HCT116 (cell line): ENCODE measurements at regions not wholly inside any gene's neighbourhood (a gene's known extent, or its start where the extent isn't known, plus 50 kb on each side); places are given as distances from the start of the nearest gene placed in this dataset.

Source experiments
- ATAC-seq: fragments of 200-7000 bp; cut with Tn5 transposase; 2 replicates; pipeline ENCODE4 v1.9.1; 2020; ENCODE audit warnings: mild to moderate bottlenecking, moderate library complexity
- BruUV-seq: library from RNA; stranded (reverse); fragments of 400-500 nt; replicated peaks from 2 replicates; lab custom pipeline; 2021; lab: Mats Ljungman, UMichigan
- CTCF ChIA-PET: fragments of 300-600 bp; sonication (Branson Sonifier 250); formaldehyde crosslinking; loops from one replicate; lab custom pipeline; 2021; ENCODE audit warnings: antibody characterized with exemption; lab: Charles Lee
- POLR2A ChIA-PET: fragments of 300-600, 350-600 bp; sonication (Branson Sonifier 250); formaldehyde crosslinking; loops from one replicate; lab custom pipeline; 2021; ENCODE audit warnings: antibody characterized with exemption; lab: Charles Lee
- RAD21 ChIA-PET, 2 experiments: fragments of 300-600 bp; sonication (Branson Sonifier 250); formaldehyde crosslinking; loops; one replicate each; lab custom pipeline; 2023; ENCODE audit warnings: low total read pairs in 2 of 2; ENCODE audit not compliant: uncharacterized antibody in 2 of 2, unreplicated experiment in 2 of 2, low non-redundant PET in 1 of 2; lab: Charles Lee
- DNase-seq: peaks from one replicate; pipeline ENCODE4 v3.0.0-alpha.2; 2010; ENCODE audit warnings: low read depth, low spot score
- H2AFZ ChIP-seq: fragments of 200-600 bp; shearing (Covaris generic), sonication (generic); 2 replicates; pipeline ENCODE4 v1.6.1; 2017; ENCODE audit warnings: low read depth, mixed run types, mixed read lengths, antibody characterized with exemption, low read length; ENCODE audit not compliant: poor library complexity, severe bottlenecking
- H3K27ac ChIP-seq: 2 replicates; pipeline ENCODE4 v1.5.1; 2012; ENCODE audit warnings: low read depth, low read length
- H3K27me3 ChIP-seq: fragments of 200-600 bp; sonication (generic); 2 replicates; pipeline ENCODE4 v1.6.1; 2016; ENCODE audit warnings: mixed run types, low read length, mixed read lengths; ENCODE audit not compliant: insufficient read depth
- H3K36me3 ChIP-seq, 2 experiments: fragments of 200-500 bp in 1 of 2; fragments of 200-600 bp in 1 of 2; sonication (Bioruptor generic) in 1 of 2; sonication (generic) in 1 of 2; 2 replicates each; pipeline versions ENCODE4 v1.5.1 to v1.6.1; 2014 to 2016; ENCODE audit warnings: low read length in 2 of 2, inconsistent platforms in 1 of 2, mixed read lengths in 1 of 2, mixed run types in 1 of 2; ENCODE audit not compliant: insufficient read depth in 2 of 2, control insufficient read depth in 1 of 2
- H3K4me1 ChIP-seq, 2 experiments: fragments of 200-600 bp in 1 of 2; sonication (generic) in 1 of 2; 2 replicates each; pipeline versions ENCODE4 v1.5.1 to v1.6.1; 2012 to 2017; ENCODE audit warnings: low read length in 2 of 2, inconsistent platforms in 1 of 2, mild to moderate bottlenecking in 1 of 2, mixed read lengths in 1 of 2, mixed run types in 1 of 2, moderate library complexity in 1 of 2; ENCODE audit not compliant: insufficient read depth in 2 of 2, control insufficient read depth in 1 of 2
- H3K4me2 ChIP-seq: fragments of 200-600 bp; sonication (generic); 2 replicates; pipeline ENCODE4 v1.6.1; 2017; ENCODE audit warnings: mixed run types, low read length, mixed read lengths
- H3K4me3 ChIP-seq, 2 experiments: fragments of 200-600 bp in 1 of 2; sonication (generic) in 1 of 2; replicated peaks in 1 of 2; 2 replicates each; pipeline ENCODE4 v1.5.1; 2011 to 2016; ENCODE audit warnings: low read length in 2 of 2, control low read depth in 1 of 2, low read depth in 1 of 2, mild to moderate bottlenecking in 1 of 2, mixed read lengths in 1 of 2, mixed run types in 1 of 2
- H3K79me2 ChIP-seq: fragments of 200-600 bp; sonication (generic); 2 replicates; pipeline ENCODE4 v1.6.1; 2017; ENCODE audit warnings: mild to moderate bottlenecking, mixed run types, low read length, moderate library complexity, mixed read lengths; ENCODE audit not compliant: insufficient read depth
- H3K9ac ChIP-seq: fragments of 200-600 bp; sonication (generic); 2 replicates; pipeline ENCODE4 v1.6.1; 2016; ENCODE audit warnings: low read length, mixed read lengths
- H3K9me2 ChIP-seq: fragments of 200-600 bp; sonication (generic), shearing (Covaris generic); 2 replicates; pipeline ENCODE4 v1.6.1; 2017; ENCODE audit warnings: mixed run types, mild to moderate bottlenecking, moderate library complexity; ENCODE audit not compliant: insufficient read depth
- H3K9me3 ChIP-seq, 2 experiments: fragments of 200-500 bp in 1 of 2; fragments of 200-600 bp in 1 of 2; sonication (Bioruptor generic) in 1 of 2; sonication (generic) in 1 of 2; 2 replicates each; pipeline ENCODE4 v1.6.1; 2014 to 2017; ENCODE audit warnings: low read length in 2 of 2, mixed read lengths in 2 of 2, inconsistent platforms in 1 of 2, low read depth in 1 of 2, mild to moderate bottlenecking in 1 of 2, mixed run types in 1 of 2, moderate library complexity in 1 of 2; ENCODE audit not compliant: control insufficient read depth in 1 of 2, insufficient read depth in 1 of 2
- H4K20me1 ChIP-seq: fragments of 200-600 bp; sonication (generic), shearing (Covaris generic); 2 replicates; pipeline ENCODE4 v1.6.1; 2017; ENCODE audit warnings: mixed run types, mild to moderate bottlenecking, moderate library complexity; ENCODE audit not compliant: insufficient read depth
- ATF3 ChIP-seq: IDR thresholded peaks from 2 replicates; pipeline ENCODE4 v1.6.1; 2012
- CEBPB ChIP-seq: IDR thresholded peaks from 2 replicates; pipeline ENCODE4 v1.6.1; 2012; ENCODE audit warnings: low read depth
- ELF1 ChIP-seq: IDR thresholded peaks from 2 replicates; pipeline ENCODE4 v1.6.1; 2012; ENCODE audit warnings: low read depth, borderline replicate concordance
- POLR2AphosphoS5 ChIP-seq: IDR thresholded peaks from 2 replicates; pipeline ENCODE4 v1.6.1; 2011; ENCODE audit warnings: mild to moderate bottlenecking, low read depth, low read length, moderate library complexity
- REST ChIP-seq: IDR thresholded peaks from 2 replicates; pipeline ENCODE4 v1.6.1; 2012; ENCODE audit warnings: low read depth
- SP1 ChIP-seq: IDR thresholded peaks from 2 replicates; pipeline ENCODE4 v1.6.1; 2012; ENCODE audit warnings: low read depth
- TCF7L2 ChIP-seq: IDR thresholded peaks from 2 replicates; pipeline ENCODE4 v1.7.0; 2011; ENCODE audit warnings: borderline replicate concordance, inconsistent platforms; ENCODE audit not compliant: insufficient read depth, insufficient read length; ENCODE audit errors: extremely low read depth
- ZFX ChIP-seq: fragments of 450-650 bp; IDR thresholded peaks from 2 replicates; pipeline ENCODE4 v1.6.1; 2017
- intact Hi-C: fragments of 100-400 bp; cut with micrococcal nuclease; formaldehyde crosslinking; loops from 2 replicates; pipeline ENCODE4 v1.10.0; 2022

GRCh38 chr11:13596611-13597326 is 71.7 kb upstream of the FAR1 start:
- Histone ChIP-seq H3K36me3 (no peaks in the 10 kb centered on the region), H4K20me1 (no peaks in the 10 kb centered on the region), H3K9me2 (no peaks in the 10 kb centered on the region), H3K9me3 (no peaks in the 10 kb centered on the region), H3K4me2 (no peak overlapping the region), H2AFZ (no peak overlapping the region), H3K9ac (no peak overlapping the region), H3K27ac (no peak overlapping the region), H3K79me2 (no peaks in the 10 kb centered on the region), H3K27me3 (no peaks in the 10 kb centered on the region), H3K4me1 (no peaks in the 10 kb centered on the region), H3K4me3 (no peak overlapping the region)
- CTCF ChIA-PET = no interaction called here
- DNase-seq (no peak), ATAC-seq (no peak)
- BruUV-seq = no TSS peak
- RAD21 ChIA-PET = no interaction called here
- intact Hi-C loops = no loop called here
- TF ChIP-seq ZFX (no peak), POLR2AphosphoS5 (no peak), CEBPB (no peak), ELF1 (no peak), REST (no peak), SP1 (no peak), ATF3 (no peak), TCF7L2 (no peak)
- POLR2A ChIA-PET = no interaction called here
